HG03521 (cell line): ENCODE measurements at regions not wholly inside any gene's neighbourhood (a gene's known extent, or its start where the extent isn't known, plus 50 kb on each side); places are given as distances from the start of the nearest gene placed in this dataset.
"Not testable (repeated sequence)": the region's sequence is repeated elsewhere in the genome, so short reads cannot be mapped to it uniquely, and the experiment has no call there.

ENCODE experiments used
- ATAC-seq: cut with Tn5 transposase; IDR thresholded peaks from one replicate; pipeline ENCODE4 v1.9.1; 2021; ENCODE audit warnings: mild to moderate bottlenecking, moderate library complexity; ENCODE audit not compliant: unreplicated experiment

DNA sequence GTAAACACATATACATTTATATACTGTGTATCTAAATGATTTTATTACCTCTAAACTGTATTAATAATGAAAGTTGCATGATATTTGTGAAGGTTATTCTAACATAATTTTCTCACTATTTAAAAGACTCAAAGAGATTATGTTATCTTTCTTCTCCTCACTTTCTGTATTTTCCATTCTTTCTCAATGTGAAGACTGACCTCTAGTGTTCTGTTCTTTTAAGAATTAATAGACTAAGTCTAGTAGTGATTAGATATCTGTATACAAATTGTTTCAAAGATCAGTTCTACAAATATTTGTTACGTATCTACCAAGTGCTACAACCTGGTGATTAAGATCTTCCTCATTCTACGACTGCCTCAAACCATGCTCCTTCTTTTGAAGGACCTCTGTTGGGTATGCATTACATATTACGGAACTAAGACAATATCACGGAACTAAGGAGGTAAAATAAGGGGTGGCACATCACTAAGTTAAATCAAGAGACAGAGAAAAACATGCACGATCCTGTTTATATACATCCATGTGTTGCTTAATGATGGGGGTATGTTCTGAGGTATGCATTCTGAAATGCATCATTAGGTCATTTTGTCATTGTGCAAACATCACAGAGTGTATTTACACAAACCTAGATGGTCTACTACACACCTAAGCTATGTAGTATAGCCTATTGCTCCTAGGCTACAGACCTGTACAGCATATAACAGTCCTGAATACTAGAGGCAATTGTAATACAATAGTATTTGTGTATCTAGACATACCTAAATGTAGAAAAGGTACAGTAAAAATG, 161.5 kb upstream of the KBTBD8 start:
- ATAC-seq = no peak

DNA sequence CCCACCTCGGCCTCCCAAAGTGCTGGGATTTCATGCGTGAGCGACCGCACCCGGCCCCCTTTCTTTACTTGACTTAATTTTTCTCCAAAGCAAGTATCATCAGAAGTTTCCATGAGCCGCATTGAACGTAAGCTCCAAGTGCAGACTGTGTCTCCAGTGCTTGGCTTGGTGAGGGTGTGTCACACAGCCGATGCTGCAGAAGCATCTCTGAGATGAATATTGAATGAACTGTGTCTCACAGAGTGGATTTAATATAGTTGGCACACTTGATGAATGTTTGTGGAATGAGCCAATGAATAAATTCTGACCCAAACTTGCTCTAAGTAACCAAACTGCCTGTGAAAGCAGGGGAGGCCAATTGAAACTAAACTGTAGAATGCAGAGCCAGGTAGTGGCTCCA, 159.4 kb upstream of the KBTBD8 start:
- no peak for ATAC-seq

DNA sequence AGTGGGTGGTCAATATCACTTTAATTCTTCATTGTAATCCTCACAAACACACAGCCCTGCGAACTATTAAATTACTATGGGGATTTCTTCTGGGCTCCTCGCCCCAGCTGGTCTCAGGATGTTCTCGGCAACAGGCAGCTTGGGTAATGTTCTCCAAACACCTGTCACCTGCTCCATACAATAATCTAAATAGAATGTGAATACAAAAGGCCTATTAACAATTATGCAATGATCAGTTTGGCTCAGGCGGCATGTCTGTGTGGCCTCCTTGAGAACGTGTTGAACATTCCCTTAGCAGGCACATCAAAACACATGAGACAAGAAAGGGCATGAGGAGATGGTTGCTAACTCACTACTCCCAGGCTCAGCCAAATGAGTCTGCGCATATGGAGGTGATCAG, 158.6 kb upstream of the KBTBD8 start:
- ATAC-seq = no peak

DNA sequence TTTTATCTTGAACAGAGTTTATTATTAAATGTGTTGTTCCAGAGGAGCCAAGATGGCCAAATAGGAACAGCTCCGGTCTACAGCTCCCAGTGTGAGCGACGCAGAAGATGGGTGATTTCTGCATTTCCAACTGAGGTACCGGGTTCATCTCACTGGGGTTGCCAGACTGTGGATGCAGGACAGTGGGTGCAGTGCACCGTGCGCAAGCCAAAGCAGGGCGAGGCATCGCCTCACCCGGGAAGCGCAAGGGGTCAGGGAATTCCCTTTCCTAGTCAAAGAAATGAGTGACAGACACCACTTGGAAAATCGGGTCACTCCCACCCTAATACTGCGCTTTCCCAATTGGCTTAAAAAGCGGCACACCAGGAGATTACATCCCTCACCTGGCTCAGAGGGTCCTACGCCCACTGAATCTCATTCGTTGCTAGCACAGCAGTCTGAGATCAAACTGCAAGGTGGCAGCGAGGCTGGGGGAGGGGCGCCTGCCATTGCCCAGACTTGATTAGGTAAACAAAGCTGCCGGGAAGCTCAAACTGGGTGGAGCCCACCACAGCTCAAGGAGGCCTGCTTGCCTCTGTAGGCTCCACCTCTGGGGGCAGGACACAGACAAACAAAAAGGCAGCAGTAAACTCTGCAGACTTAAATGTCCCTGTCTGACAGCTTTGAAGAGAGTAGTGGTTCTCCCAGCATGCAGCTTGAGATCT, 155.2 kb upstream of the KBTBD8 start:
- ATAC-seq = not testable (repeated sequence)

DNA sequence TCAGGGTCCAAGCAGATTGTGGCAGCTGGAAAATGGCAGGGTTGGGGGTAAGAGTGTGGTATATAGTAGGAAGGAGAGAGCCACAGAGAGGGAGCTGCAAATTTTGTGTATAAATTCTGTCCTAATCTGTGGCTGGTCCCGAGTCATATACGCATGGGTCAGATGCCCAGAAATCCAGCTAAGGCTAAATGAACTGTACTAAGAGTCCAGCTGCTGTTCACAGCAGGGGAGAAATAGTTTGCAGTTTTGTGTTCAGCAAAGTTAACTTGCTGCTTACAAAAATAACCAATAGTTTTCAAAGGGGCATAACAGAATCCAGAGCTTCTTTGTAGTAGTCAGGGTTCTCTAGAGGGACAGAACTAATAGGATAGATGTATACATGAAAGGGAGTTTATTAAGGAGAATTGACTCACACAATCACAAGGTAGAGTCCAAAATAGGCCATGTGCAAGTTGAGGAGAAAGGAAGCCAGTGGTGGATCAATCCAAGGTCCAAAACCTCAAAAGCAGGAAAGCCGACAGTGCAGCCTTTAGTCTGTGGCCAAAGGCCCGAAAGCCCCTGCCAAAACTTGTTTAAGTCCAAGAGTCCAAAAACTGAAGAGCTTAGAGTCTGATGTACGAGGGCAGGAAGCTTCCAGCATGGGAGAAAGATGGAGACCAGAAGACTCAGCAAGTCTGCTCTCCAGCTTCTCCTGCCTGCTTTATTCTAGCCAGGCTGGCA, 146.1 kb upstream of the KBTBD8 start:
- no peak for ATAC-seq

DNA sequence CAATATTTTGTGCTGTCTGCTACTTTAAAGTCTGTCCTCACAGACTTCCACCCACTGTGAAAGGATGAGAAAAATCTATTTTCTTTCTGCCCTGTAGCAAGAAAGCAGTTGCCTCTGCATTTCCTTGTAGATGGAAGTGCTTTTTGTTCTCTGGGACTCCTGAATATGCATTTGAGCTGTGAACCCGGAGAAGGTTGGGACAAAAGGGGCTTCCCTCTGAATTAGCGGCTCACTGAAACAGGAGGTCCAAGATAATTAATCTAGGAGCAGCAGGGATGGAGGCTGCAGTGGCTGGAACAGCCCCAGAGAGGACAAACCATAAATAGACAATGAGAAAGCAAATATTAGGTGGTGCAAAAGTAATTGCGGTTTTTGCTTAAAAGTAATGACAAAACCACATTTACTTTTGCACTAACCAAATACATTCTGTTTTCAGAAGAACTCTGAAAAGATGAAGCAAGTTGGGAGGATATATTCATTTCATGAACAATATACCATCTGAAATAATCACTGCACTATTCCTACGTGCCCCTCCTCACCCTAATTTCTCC, 143.4 kb upstream of the KBTBD8 start:
- no peak for ATAC-seq

DNA sequence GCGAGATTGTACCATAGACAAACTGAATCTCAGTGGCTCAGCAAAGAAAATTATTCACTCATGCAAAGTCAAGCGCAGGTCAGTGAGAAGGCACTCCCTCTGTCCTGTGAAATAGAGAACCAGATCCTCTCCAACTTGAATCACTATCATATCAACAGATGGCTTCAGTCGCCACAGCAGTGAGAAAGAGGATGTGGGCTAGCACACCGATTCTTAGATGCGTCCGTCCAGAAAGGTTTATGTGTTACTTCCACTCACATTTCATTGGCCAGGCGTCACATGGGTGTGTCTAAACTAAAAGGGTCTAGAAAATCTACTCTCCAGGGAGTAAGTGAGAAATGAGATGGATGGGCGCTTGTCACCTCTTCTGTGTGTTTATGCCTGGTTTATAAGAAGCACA, 141.6 kb upstream of the KBTBD8 start:
- ATAC-seq = peak; percentile 79

DNA sequence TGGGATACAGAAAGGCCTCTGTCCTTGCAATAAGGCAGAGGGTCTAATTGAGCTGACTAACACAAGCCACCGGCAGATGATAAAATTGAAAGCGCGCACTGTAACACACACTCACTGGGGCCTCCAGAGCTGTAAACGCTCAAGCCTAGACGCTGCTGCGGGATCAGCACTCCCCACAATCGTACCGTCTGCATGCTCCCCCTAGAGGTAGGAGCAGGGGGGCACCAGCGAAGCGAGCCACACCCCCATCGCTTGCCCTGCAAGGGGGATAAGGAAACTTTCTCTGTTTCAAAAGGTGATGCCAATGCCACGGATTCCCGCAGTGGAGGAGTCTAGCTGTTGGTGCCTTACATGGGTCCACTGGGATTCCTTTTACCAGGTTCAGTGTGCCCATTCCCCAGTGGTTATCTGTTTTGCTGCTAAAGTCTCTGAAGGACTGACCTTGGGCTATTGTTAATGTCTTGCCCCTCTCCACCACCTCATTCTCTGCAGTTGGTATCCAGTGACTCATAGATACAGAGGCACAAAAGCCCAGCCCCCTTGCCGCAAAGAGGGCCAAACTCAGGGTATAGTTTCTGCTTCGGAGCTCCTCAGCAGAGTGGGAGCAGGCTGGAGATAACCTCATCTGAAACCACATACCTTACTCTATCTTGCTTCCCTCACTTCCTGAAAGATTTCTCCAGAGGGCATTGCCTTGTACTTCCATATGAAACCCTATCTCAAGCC, 139.3 kb upstream of the KBTBD8 start:
- ATAC-seq = no peak

DNA sequence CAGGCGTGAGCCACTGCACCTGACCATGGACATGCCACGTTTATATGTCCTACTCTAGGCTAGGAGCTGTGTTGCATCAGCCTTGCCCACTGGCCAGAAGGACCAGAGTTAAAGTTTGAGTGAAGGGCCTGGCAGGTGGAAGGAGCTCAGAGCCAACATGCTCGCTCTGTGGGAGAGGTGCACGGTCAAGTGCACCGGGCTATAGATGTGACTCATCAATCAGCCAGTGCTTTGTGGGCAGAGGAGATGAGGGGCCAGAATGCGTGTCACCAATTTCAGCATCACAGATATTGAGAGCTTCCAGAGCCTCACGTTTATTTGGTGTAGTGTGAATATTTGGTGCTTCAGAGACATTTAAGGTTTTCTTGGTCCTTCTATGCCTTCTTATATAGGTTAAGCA, 137.3 kb upstream of the KBTBD8 start:
- no peak for ATAC-seq

DNA sequence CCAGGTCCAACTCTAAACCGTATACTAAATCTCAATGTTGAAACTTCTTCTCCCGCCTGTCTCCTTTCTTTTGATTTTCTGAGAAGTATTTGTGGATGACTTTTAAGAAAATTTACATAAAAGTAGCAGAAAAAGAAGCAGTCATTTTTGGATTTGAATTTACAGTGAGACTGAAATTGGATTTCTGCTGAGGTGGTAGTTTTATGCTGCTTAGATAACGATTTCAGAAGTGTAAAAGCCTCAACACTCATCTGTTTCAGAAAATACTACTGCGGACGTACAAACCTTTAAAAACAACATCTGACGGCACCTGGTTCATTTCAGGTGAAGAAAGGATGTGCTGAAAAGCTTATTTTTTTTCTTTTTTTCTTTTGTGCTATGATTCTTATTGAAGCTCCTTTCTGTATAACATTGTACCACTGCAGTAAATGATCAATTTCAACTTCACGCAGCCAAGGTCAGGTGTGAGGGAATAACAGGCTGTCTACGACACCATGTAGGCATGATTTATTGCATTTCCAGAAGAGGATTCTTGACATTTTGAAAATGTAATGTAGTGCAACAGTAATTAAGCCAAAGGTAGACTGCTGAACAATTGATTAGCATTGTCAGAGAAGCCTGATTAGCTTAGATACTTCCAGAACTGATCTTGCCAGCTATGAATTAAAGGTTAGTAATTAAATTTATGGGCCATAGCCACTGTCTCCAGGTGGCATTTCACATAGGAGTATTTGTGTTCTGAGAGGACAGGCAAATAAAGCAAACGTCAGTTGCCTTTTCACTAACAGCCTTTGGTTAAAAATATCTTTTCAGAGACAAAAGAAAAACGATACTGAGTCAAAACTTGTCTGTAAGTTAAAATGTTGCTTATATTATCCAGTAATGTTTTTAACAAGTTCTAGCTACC, 134.6 kb upstream of the KBTBD8 start:
- no peak for ATAC-seq

DNA sequence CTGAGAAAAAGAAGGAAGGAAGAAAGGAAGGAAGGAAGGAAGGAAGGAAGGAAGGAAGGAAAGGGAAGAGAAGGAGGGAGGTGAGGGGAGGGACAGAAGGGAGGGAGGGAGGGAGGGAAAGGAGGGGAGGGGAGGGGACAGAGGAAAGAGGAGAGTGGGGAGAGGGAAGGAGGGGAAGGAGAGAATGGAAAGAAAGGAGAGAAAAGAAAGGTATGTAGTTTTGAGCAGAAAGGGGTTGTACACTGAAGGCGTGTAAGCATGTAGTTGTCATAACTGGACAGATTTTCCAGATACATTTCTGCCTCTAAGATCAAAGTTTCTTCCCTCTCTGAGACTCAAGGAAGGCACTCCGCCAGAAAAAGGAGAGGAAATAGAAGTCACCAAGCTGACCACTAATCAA, 113.4 kb upstream of the KBTBD8 start:
- ATAC-seq = no peak

DNA sequence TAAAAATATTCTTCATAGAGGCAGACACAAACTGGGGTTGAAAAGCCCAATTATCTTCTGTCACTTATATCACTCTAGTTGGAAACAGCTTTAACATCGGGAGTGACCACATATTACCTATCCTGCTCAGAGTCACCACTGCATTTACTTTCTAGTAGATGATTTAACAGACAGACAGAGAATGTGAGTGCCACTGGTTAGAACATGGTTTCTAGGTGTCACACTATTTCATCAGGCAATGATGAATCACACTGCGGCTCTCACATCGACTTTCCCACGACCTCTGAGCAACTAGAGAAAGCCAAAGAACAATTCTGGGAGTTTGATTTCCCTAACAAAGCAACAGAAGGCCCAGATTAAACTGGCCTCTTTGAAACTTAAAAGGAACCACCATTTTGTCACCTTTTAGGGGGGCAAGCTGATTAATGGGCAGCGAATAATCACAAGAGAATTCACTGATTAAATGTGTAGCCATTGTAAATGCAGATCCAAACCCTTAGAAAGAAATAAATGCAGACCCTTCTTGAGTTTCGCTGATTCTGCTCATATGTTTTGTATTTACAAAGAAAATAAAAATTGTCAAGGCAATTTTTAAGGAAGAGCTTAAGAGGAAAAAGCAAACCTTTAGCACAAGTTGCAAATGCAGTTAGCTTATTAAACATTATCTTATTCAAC, 112.6 kb upstream of the KBTBD8 start:
- no peak for ATAC-seq

DNA sequence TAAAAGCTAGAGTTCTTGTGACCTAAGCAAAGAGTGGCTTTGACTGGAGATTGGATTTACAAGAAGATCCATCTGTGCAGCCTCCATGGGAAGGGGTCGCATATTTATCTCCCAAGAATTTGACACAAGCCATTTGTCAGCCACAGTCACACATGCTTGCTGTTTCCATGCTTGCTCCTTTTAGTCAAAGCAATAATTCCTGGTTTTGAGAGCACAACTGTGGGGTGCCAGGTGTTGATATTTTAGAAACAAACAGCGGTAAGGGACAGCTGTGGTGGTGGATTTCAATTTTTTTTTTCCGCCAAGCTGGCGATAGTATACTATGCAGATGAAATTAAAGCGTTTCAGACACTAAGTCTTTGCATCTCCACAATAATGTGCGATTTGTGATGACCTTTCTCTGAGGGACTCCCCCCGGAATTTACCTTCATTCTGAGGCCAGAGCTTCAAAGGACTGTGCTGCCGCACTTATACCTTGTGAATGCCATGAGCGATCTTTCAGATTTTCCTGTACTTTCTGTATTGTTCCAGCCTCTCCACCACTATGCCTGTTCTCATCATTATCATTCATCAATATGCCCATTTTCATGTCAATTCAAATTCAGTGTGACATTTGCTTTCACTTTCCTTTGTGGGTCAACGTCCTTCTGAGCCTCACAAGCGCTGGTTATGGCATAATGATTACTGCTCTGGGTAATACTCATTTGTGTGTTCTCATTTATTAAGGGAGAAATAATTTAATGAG, 108.2 kb upstream of the KBTBD8 start:
- ATAC-seq = no peak

DNA sequence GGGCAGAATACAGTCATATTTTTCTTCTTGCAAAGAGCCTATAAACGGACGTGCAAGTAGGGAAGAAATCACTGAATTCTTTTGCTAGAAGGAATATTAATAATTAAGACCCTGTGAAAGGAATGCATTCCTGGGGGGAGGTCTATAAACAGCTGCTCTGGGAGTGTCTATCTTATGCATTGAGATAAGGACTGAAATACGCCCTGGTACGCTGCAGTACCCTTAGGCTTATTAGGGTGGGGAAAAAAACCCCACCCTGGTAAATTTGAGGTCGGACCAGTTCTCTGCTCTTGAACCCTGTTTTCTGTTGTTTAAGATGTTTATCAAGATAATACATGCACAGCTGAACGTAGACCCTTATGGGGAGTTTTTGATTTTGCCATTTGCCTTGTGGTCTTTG, 100.0 kb upstream of the KBTBD8 start:
- ATAC-seq = no peak

DNA sequence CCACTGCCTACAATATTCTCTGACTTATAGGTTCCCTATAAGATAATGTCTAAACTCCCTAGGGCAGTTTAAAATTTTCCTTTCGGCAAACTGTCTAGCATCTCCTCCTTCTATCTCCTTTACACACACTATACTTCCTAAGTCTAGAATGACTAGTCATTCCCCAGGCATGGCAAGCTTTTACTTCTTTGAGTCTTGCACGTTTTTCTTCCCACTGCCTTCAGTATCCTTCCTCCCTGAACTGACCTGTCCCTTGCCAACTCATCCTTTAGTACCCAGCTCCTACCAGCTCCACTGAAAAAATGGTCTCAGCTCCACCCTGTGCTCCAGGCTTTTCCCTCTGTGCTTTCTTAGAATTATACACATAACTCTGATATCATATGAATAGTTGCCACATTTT, 93.8 kb upstream of the KBTBD8 start:
- ATAC-seq = no peak

DNA sequence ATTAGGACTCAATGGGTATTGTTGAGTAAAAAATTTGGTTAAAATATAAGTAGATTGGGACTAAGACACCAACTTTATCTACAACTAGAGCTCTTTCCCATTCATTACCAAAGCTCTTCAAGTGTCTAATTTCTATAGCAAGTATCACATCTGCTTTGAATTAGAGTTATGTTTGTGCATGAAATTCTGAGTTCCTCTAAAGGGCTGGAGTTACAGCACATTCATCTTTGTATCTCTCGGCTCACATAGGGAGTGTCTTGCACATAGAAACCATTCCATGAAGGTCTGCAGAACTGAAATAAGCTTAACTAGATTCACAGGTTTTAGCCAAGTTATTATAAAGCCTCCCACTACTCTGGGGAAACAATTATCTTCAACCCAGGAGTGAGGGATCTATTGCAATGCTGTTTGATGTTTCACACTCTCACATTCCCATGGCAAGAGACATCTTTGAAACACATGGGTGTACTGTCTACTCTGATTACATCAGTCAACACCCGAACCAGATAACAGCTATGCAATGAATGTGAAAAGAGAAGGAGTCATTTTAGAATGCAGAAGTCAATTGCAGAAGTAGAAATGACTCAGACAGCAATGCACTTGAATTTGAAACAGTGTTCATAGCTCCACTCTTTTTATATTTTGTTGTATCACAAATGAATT, 93.1 kb upstream of the KBTBD8 start:
- ATAC-seq = no peak

DNA sequence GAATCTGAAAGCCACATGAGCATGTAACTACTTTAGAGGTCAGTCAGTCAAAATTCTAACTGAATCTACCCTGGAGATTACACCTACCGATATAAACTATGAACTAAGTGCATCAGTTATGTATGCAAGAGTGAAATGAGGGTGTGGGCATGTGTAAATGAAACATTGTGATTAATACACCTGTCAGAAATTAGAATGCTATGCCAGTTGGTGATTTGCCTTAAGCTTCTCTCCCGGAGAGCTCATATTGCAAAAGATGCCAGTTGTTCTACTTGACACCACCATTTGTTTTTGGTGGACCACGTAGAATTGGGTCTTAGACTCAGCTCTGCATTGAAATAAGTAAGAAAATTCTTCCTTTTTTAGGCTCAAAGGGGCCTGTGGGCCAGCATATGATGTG, 91.0 kb upstream of the KBTBD8 start:
- no peak for ATAC-seq
